ENCODE measurements at regions not wholly inside any gene's neighbourhood (a gene's known extent, or its start where the extent isn't known, plus 50 kb on each side); places are given as distances from the start of the nearest gene placed in this dataset.

GRCh38 chr14:104428333-104428851 lies 151.2 kb upstream of the C14orf180 start:
- H3K36me3 Mint-ChIP-seq (ENCODE audit: low read depth, unreplicated experiment), result no peaks in the 10 kb centered on the region
- no peak overlapping the region for H3K27ac Mint-ChIP-seq (ENCODE audit: unreplicated experiment)
- no peak for TF ChIP-seq CTCF (IDR thresholded peaks at IDR 0.05; ENCODE audit: unreplicated experiment)
- no peaks in the 10 kb centered on the region for H3K4me1 Mint-ChIP-seq (ENCODE audit: unreplicated experiment)
- no peak overlapping the region for H3K4me3 Mint-ChIP-seq (ENCODE audit: unreplicated experiment)
- DNase-seq (ENCODE audit: low spot score), result no peak
- no peaks in the 10 kb centered on the region for H3K9me3 Mint-ChIP-seq (ENCODE audit: unreplicated experiment)
- H3K27me3 Mint-ChIP-seq (ENCODE audit: unreplicated experiment), result peaks cover 10% of the 10 kb centered on the region

GRCh38 chr14:104428860-104429259 lies 150.7 kb upstream of the C14orf180 start:
- Mint-ChIP-seq H3K36me3 (ENCODE audit: low read depth, unreplicated experiment) (no peaks in the 10 kb centered on the region), H3K4me1 (ENCODE audit: unreplicated experiment) (no peaks in the 10 kb centered on the region), H3K27ac (ENCODE audit: unreplicated experiment) (no peak overlapping the region), H3K9me3 (ENCODE audit: unreplicated experiment) (no peaks in the 10 kb centered on the region), H3K27me3 (ENCODE audit: unreplicated experiment) (peaks cover 10% of the 10 kb centered on the region), H3K4me3 (ENCODE audit: unreplicated experiment) (no peak overlapping the region)
- DNase-seq (ENCODE audit: low spot score), result no peak
- TF ChIP-seq CTCF (IDR thresholded peaks at IDR 0.05; ENCODE audit: unreplicated experiment), result no peak

GRCh38 chr14:104429291-104429861 lies 150.2 kb upstream of the C14orf180 start:
- Mint-ChIP-seq H3K36me3 (ENCODE audit: low read depth, unreplicated experiment) (no peaks in the 10 kb centered on the region), H3K27me3 (ENCODE audit: unreplicated experiment) (peaks cover 10% of the 10 kb centered on the region), H3K4me1 (ENCODE audit: unreplicated experiment) (no peaks in the 10 kb centered on the region), H3K4me3 (ENCODE audit: unreplicated experiment) (no peak overlapping the region), H3K27ac (ENCODE audit: unreplicated experiment) (no peak overlapping the region), H3K9me3 (ENCODE audit: unreplicated experiment) (no peaks in the 10 kb centered on the region)
- no peak for DNase-seq (ENCODE audit: low spot score)
- no peak for TF ChIP-seq CTCF (IDR thresholded peaks at IDR 0.05; ENCODE audit: unreplicated experiment)

GRCh38 chr14:104431351-104431928 lies 148.1 kb upstream of the C14orf180 start:
- H3K4me3 Mint-ChIP-seq (ENCODE audit: unreplicated experiment), result no peak overlapping the region
- no peak overlapping the region for H3K27ac Mint-ChIP-seq (ENCODE audit: unreplicated experiment)
- no peak for TF ChIP-seq CTCF (IDR thresholded peaks at IDR 0.05; ENCODE audit: unreplicated experiment)
- H3K4me1 Mint-ChIP-seq (ENCODE audit: unreplicated experiment), result peaks cover 1% of the 10 kb centered on the region
- DNase-seq (ENCODE audit: low spot score), result no peak
- H3K27me3 Mint-ChIP-seq (ENCODE audit: unreplicated experiment), result peaks cover 10% of the 10 kb centered on the region
- no peaks in the 10 kb centered on the region for H3K36me3 Mint-ChIP-seq (ENCODE audit: low read depth, unreplicated experiment)
- H3K9me3 Mint-ChIP-seq (ENCODE audit: unreplicated experiment), result no peaks in the 10 kb centered on the region

- no peak for DNase-seq (ENCODE audit: low spot score)
- no peaks in the 10 kb centered on the region for H3K9me3 Mint-ChIP-seq (ENCODE audit: unreplicated experiment)
- H3K27ac Mint-ChIP-seq (ENCODE audit: unreplicated experiment), result no peak overlapping the region
- no peak overlapping the region for H3K4me3 Mint-ChIP-seq (ENCODE audit: unreplicated experiment)
- no peaks in the 10 kb centered on the region for H3K36me3 Mint-ChIP-seq (ENCODE audit: low read depth, unreplicated experiment)
- no peak for TF ChIP-seq CTCF (IDR thresholded peaks at IDR 0.05; ENCODE audit: unreplicated experiment)
- H3K4me1 Mint-ChIP-seq (ENCODE audit: unreplicated experiment), result peaks cover 3% of the 10 kb centered on the region
- H3K27me3 Mint-ChIP-seq (ENCODE audit: unreplicated experiment), result peaks cover 10% of the 10 kb centered on the region
Observed at GRCh38 chr14:104431929-104432541, 147.5 kb upstream of the C14orf180 start.

Measured in endothelial cell (in vitro differentiated cells).